ENCODE measurements at regions not wholly inside any gene's neighbourhood (a gene's known extent, or its start where the extent isn't known, plus 50 kb on each side); places are given as distances from the start of the nearest gene placed in this dataset.
"Not testable (repeated sequence)": the region's sequence is repeated elsewhere in the genome, so short reads cannot be mapped to it uniquely, and the experiment has no call there.

DNA sequence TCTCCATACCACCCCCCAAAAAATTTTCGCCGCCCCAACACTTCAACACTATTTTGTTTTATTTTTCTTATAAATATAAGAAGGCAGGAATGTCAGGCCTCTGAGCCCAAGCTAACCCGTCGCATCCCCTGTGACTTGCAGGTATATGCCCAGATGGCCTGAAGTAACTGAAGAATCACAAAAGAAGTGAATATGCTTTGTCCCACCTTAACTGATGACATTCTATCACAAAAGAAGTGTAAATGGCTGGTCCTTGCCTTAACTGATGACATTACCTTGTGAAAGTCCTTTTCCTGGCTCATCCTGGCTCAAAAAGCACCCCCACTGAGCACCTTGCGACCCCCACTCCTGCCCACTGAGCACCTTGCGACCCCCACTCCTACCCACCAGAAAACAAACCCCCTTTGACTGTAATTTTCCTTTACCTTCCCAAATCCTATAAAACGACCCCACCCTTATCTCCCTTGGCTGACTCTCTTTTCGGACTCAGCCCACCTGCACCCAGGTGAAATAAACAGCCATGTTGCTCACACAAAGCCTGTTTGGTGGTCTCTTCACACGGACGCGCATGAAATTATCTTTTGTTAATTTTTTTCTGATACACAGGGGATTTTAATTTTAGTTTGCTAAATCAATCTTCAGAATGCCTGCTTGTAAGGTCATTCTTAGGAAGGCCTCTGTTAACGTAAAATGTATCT lies 87.9 kb upstream of the CCDC180 start:
- H4K20me1 ChIP-seq (replicated peaks in 1 of 2; ENCODE audit: control insufficient read depth in 1 of 2, insufficient read depth in 2 of 2, low read length in 2 of 2); H3K23me2 ChIP-seq (ENCODE audit: low read depth, low read length); H3K18ac ChIP-seq (ENCODE audit: extremely low read depth, low read length); H3K27me3 ChIP-seq (replicated peaks in 1 of 4; ENCODE audit: control insufficient read depth in 3 of 4, extremely low read depth in 1 of 4, insufficient read depth in 3 of 4, low read length in 3 of 4); H4K8ac ChIP-seq (ENCODE audit: extremely low read depth, insufficient read depth, low read length); H4K91ac ChIP-seq (replicated peaks; ENCODE audit: insufficient read length, low read length); H2BK120ac ChIP-seq (replicated peaks; ENCODE audit: low read depth, low read length); H2BK20ac ChIP-seq (ENCODE audit: low read length); H3K9me3 ChIP-seq (ENCODE audit: insufficient read depth in 2 of 2, low read depth in 1 of 2, low read length in 1 of 2); H3K23ac ChIP-seq (ENCODE audit: insufficient read length); H3K14ac ChIP-seq (ENCODE audit: insufficient read length); FAIRE-seq; CTCF ChIA-PET (ENCODE audit: partially characterized antibody); H3K4ac ChIP-seq (replicated peaks; ENCODE audit: insufficient read length, low read depth, low read length); H2BK15ac ChIP-seq (ENCODE audit: low read length); H3K56ac ChIP-seq (replicated peaks; ENCODE audit: insufficient read length, low read depth, low read length); DNase-seq (ENCODE audit: low read depth in 1 of 2, low spot score in 2 of 2); H3K4me1 ChIP-seq (replicated peaks in 1 of 4; ENCODE audit: control insufficient read depth in 3 of 4, insufficient read depth in 4 of 4, low read length in 3 of 4); H2BK5ac ChIP-seq (ENCODE audit: low read depth, low read length); H3K79me1 ChIP-seq (ENCODE audit: low read depth, low read length); H2BK12ac ChIP-seq (ENCODE audit: low read depth, low read length); H2AK5ac ChIP-seq (ENCODE audit: low read depth, low read length); H3K36me3 ChIP-seq (ENCODE audit: control insufficient read depth in 2 of 4, insufficient read depth in 4 of 4, low read length in 3 of 4); H2AFZ ChIP-seq (ENCODE audit: low read length): not testable (repeated sequence)
- peak; percentile 59 for TF ChIP-seq NANOG (IDR thresholded peaks at IDR 0.05; ENCODE audit: insufficient read depth, low read depth, low read length, poor library complexity, severe bottlenecking)
- TF ChIP-seq POLR2AphosphoS5 (IDR thresholded peaks at IDR 0.05; ENCODE audit: low read depth, low read length): peak; percentile 48; the same call in 1 of the 2 replicates
- TF ChIP-seq TAF1 (IDR thresholded peaks at IDR 0.05; ENCODE audit: low read depth, low read length): 0 out of 2 replicates have a peak, but pooled peaks have one; percentile 15
- TF ChIP-seq, protein P1, sequence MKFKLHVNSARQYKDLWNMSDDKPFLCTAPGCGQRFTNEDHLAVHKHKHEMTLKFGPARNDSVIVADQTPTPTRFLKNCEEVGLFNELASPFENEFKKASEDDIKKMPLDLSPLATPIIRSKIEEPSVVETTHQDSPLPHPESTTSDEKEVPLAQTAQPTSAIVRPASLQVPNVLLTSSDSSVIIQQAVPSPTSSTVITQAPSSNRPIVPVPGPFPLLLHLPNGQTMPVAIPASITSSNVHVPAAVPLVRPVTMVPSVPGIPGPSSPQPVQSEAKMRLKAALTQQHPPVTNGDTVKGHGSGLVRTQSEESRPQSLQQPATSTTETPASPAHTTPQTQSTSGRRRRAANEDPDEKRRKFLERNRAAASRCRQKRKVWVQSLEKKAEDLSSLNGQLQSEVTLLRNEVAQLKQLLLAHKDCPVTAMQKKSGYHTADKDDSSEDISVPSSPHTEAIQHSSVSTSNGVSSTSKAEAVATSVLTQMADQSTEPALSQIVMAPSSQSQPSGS (IDR thresholded peaks at IDR 0.05; ENCODE audit: low read length): peak; percentile 73; the same call in 1 of the 2 replicates
- peak; percentile 14 for TF ChIP-seq TAF7 (optimal IDR thresholded peaks at IDR 0.05; ENCODE audit: borderline replicate concordance, low read depth, low read length)
- TF ChIP-seq POLR2A (IDR thresholded peaks at IDR 0.05; ENCODE audit: control extremely low read depth in 1 of 2, low read depth in 2 of 2, low read length in 2 of 2): peak in 1 of 2 experiments; percentile 69; a peak in 1 of 3 replicates
- 0 out of 4 replicates have a peak, but pooled peaks of 1 of the 2 experiments have one; percentile 36 for TF ChIP-seq SIN3A (conservative IDR thresholded peaks at IDR 0.05 in 1 of 2, IDR thresholded peaks at IDR 0.05 in 1 of 2; ENCODE audit: low read depth in 1 of 2, low read length in 2 of 2)
- WGBS, 2 experiments (ENCODE audit: extremely low coverage in 1 of 2, insufficient coverage in 1 of 2, insufficient read length in 1 of 2, insufficient replicate concordance in 2 of 2, low coverage in 1 of 2, low lambda C conversion rate in 2 of 2, missing lambda C conversion rate in 1 of 2): 8 to 100% methylated on average over 1 to 11 of the region's 12 CpGs
- POLR2A ChIA-PET (ENCODE audit: partially characterized antibody): interaction anchor here (0.7 to 7.1 kb wide), 6 partner anchors 19 to 363 kb away, joined by 3 to 134 read pairs (median 4); no protein-coding TSS in a partner anchor
- Histone ChIP-seq H3K79me2 (ENCODE audit: control insufficient read depth in 1 of 2, insufficient read depth in 2 of 2, low read length in 2 of 2) (peaks cover 0 to 64% of the 10 kb centered on the region in 2 experiments; a peak in 2 of 4 replicates), H4K5ac (ENCODE audit: insufficient read length, low read depth, low read length) (peak overlapping the region; percentile 83), H3K4me3 (ENCODE audit: extremely low read depth in 1 of 4, insufficient read depth in 2 of 4, low read depth in 3 of 4, low read length in 4 of 4) (peak overlapping the region; percentile 32 to 98 (median 82); a peak in 7 of 8 replicates), H3K4me2 (ENCODE audit: insufficient read depth in 1 of 2, low read depth in 2 of 2, low read length in 2 of 2) (peak overlapping the region; percentile 63 to 66; a peak in 3 of 4 replicates), H3K27ac (ENCODE audit: low read depth, low read length) (peak overlapping the region; percentile 31; the same call in 1 of the 2 replicates), H3K9ac (replicated peaks in 1 of 4; ENCODE audit: extremely low read depth in 1 of 4, low read depth in 3 of 4, low read length in 3 of 4) (peak overlapping the region in 2 of 4 experiments; percentile 6 to 49; a peak in 3 of 7 replicates)

Data from H1 (cell line).